ENCODE measurements at regions not wholly inside any gene's neighbourhood (a gene's known extent, or its start where the extent isn't known, plus 50 kb on each side); places are given as distances from the start of the nearest gene placed in this dataset.

GRCh38 chr4:147104768-147105167 lies 159.1 kb upstream of the TTC29 start:
- TF ChIP-seq RARB (CRISPR knock-in tag; IDR thresholded peaks at IDR 0.05): no peak
- TF ChIP-seq ARNTL (CRISPR knock-in tag; IDR thresholded peaks at IDR 0.05; ENCODE audit: borderline replicate concordance, low read depth): no peak
- TF ChIP-seq TSHZ2 (CRISPR knock-in tag; IDR thresholded peaks at IDR 0.05): no peak
- no peak for TF ChIP-seq CSRNP3 (CRISPR knock-in tag; IDR thresholded peaks at IDR 0.05)
- TF ChIP-seq SNAI2 (CRISPR knock-in tag; IDR thresholded peaks at IDR 0.05): no peak
- TF ChIP-seq TCF4 (CRISPR knock-in tag; IDR thresholded peaks at IDR 0.05; ENCODE audit: borderline replicate concordance): no peak
- no peak for TF ChIP-seq GLIS3 (CRISPR knock-in tag; IDR thresholded peaks at IDR 0.05)
- TF ChIP-seq ZNF8 (CRISPR knock-in tag; IDR thresholded peaks at IDR 0.05): no peak
- no peak for TF ChIP-seq TOX (CRISPR knock-in tag; IDR thresholded peaks at IDR 0.05; ENCODE audit: borderline replicate concordance)
- no peak for TF ChIP-seq PATZ1 (CRISPR knock-in tag; IDR thresholded peaks at IDR 0.05; ENCODE audit: borderline replicate concordance)
- no peak for TF ChIP-seq ZC3H10 (CRISPR knock-in tag; IDR thresholded peaks at IDR 0.05)
- TF ChIP-seq ZFP3 (CRISPR knock-in tag; IDR thresholded peaks at IDR 0.05): no peak
- no peak for TF ChIP-seq ESRRG (CRISPR knock-in tag; IDR thresholded peaks at IDR 0.05)
